AG09319 (cell line): ENCODE measurements at regions not wholly inside any gene's neighbourhood (a gene's known extent, or its start where the extent isn't known, plus 50 kb on each side); places are given as distances from the start of the nearest gene placed in this dataset.

Experiments
- DNase-seq: peaks from one replicate; pipeline ENCODE4 v3.0.0-alpha.2; 2010; ENCODE audit warnings: low read depth; ENCODE audit errors: extremely low read depth
- TF ChIP-seq, protein P1 (sequence below): IDR thresholded peaks from 2 replicates; pipeline ENCODE4 v1.5.1; 2011; ENCODE audit warnings: low read depth, mild to moderate bottlenecking, inconsistent platforms, low read length, moderate library complexity

DNA sequence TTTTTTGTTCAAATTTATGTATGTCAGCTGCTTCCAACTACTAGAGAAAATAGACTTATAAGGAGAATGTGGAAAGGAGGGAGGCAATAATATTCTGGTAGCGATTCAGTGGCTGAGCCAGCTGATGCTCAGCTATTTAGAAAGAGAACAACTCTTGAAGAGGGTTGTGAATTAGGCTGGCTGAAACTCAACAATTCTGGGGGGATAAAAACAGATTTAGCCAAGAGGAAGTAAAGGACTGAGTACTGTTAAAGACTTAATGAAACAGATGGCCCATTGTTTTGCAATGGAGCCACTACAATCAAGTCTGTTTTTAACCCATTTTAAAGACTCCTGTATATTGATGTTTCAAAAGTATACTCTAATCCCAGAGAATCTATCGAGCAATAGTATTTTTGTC lies 1058.9 kb downstream of the C4orf33 start:
- TF ChIP-seq, protein P1, sequence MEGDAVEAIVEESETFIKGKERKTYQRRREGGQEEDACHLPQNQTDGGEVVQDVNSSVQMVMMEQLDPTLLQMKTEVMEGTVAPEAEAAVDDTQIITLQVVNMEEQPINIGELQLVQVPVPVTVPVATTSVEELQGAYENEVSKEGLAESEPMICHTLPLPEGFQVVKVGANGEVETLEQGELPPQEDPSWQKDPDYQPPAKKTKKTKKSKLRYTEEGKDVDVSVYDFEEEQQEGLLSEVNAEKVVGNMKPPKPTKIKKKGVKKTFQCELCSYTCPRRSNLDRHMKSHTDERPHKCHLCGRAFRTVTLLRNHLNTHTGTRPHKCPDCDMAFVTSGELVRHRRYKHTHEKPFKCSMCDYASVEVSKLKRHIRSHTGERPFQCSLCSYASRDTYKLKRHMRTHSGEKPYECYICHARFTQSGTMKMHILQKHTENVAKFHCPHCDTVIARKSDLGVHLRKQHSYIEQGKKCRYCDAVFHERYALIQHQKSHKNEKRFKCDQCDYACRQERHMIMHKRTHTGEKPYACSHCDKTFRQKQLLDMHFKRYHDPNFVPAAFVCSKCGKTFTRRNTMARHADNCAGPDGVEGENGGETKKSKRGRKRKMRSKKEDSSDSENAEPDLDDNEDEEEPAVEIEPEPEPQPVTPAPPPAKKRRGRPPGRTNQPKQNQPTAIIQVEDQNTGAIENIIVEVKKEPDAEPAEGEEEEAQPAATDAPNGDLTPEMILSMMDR = no peak
- DNase-seq = no peak

DNA sequence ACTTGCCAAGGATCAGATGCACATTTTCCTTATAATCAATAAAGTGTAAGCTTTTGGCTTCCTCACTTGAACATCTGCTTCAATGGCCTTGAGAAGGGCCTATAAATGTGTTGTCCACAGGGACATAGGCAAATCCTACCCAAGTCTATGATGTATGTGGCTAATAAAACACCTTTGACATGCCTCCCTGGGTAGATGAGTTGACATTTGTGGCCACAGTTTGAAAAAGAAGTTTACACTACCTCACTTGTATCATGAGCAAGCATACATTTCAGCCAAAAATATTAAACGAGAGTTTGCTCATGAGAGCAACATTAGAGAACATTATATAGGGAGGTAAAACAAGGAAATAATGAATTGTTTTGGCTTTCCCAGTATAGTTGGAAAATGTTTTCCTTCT lies 1067.7 kb downstream of the C4orf33 start:
- TF ChIP-seq, protein P1 = no peak
- DNase-seq = no peak

DNA sequence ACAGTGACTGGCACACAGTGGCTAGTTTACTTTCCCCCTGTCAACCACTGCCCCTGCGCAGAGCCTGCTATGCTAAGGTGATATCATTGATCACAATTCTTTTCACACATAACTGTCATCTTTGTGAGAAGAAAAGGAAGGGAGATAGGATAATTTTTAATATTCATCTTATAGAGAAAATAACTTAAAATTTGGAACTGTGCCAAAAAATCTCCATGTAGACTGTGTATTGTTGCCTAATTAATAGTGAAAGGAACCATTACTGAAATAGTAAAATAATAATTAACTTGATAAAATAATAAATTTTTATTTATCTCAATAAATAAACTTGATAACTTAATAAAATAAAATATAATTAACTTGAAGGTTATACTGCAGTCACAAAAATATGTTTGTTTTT lies 1069.4 kb downstream of the C4orf33 start:
- no peak for DNase-seq
- TF ChIP-seq, protein P1 = no peak

DNA sequence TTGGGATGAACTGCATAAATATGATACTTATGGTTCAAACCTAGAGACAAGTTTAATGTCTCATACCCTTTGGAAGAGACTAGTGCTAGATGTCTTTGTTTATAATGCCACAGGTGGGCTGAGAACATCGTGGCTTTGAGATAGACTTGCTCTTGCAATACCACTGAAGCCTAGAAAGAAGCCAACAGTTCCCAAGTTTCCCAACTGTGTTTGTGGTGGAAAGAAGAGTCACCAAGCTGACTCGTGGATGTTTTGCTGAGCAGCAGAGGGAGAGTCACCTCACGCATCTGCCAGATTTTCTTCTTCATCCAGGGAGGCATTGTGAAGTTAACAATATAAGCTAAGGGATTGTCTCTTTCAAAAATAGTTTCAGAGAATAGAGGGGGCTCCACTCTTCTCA lies 1076.2 kb downstream of the C4orf33 start:
- TF ChIP-seq, protein P1 = no peak
- no peak for DNase-seq

DNA sequence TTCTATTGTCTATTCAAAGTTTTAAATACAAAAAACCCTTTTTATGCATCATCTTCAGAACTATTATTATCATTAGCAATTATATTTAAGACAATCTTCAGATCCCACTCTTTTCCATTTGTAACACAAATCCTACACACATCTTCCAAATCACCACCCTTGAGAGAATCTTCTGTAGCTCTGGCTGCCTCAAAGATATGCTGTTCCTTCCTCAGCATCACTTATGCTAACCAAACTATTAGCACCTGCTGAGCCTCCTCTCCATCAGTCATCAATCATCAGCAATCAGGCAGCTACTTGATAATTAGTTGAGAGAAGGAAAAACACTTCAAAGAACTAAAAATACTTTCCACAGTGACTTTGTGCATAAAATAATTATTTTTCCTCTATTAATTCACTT lies 1082.2 kb downstream of the C4orf33 start:
- TF ChIP-seq, protein P1 = no peak
- DNase-seq = no peak

DNA sequence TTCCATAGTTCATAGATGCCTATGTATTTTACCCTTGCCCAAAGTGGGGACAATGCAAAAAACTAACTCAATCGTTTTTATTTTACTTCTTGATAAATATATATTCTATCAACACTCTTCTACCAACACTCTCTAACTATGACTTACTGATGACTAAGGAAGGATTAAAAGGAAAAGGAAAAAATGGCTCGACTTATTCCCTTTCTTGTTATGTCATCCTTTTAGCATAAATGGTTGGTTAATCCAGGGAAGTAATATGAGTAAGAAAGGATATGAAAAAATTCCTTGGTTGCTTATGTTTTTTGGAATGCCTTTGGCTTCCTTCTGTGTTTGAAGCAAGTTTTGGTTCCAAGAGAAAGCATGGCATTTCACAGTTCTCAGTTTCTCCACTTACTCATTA lies 1087.1 kb downstream of the C4orf33 start:
- no peak for DNase-seq

DNA sequence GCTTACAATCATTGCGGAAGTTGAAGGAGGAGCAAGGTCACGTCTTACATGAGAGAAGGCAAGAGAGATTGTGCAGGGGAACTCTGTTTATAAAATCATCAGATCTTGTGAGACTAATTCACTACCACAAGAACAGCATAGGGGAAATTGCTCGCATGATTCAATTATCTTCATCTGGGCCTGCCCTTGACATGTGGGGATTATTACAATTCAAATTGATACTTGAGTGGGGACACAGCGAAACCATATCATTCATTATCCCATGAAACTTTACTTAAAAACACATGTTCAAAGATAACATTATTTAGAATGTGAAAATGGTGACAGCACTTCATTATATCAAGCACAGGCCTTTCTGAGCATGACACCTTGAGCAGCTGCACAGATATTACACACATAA lies 1087.8 kb downstream of the C4orf33 start:
- DNase-seq = no peak
- TF ChIP-seq, protein P1 = no peak

More for the DNA sequence above, 1087.1 kb downstream of the C4orf33 start:
- TF ChIP-seq, protein P1 = no peak
